ENCODE measurements at regions not wholly inside any gene's neighbourhood (a gene's known extent, or its start where the extent isn't known, plus 50 kb on each side); places are given as distances from the start of the nearest gene placed in this dataset.

- Histone ChIP-seq H3K4me3 (ENCODE audit: control extremely low read depth in 1 of 5, extremely low read depth in 1 of 5, insufficient read depth in 1 of 5, low read depth in 2 of 5, low read length in 4 of 5) (no peak overlapping the region), H3K9ac (ENCODE audit: low read length) (no peak overlapping the region), H3K4me2 (replicated peaks; ENCODE audit: low read depth, low read length, poor library complexity, severe bottlenecking) (no peak overlapping the region), H2AFZ (ENCODE audit: insufficient read depth, low read depth, low read length, poor library complexity, severe bottlenecking) (no peak overlapping the region), H3K9me3 (ENCODE audit: control extremely low read depth in 1 of 3, control insufficient read depth in 2 of 3, insufficient read depth in 1 of 3, low read length in 2 of 3) (peaks cover 0 to 8% (median 2%) of the 10 kb centered on the region in 3 donors), H3K36me3 (replicated peaks in 1 of 2; ENCODE audit: control extremely low read depth in 1 of 2, control insufficient read depth in 1 of 2, extremely low read depth in 1 of 2, insufficient read depth in 2 of 2, low read length in 1 of 2) (no peaks in the 10 kb centered on the region), H3K4me1 (ENCODE audit: control insufficient read depth in 2 of 2, insufficient read depth in 2 of 2, low read length in 2 of 2) (no peaks in the 10 kb centered on the region), H3K27me3 (replicated peaks in 1 of 4; ENCODE audit: control extremely low read depth in 1 of 4, control insufficient read depth in 3 of 4, insufficient read depth in 4 of 4, low read length in 3 of 4) (no peaks in the 10 kb centered on the region), H3K79me2 (ENCODE audit: control insufficient read depth, insufficient read depth, low read length) (no peaks in the 10 kb centered on the region), H3K27ac (ENCODE audit: low read length in 2 of 2) (no peak overlapping the region), H4K20me1 (ENCODE audit: control insufficient read depth, insufficient read depth, low read length, poor library complexity, severe bottlenecking) (no peaks in the 10 kb centered on the region)
- ChIA-PET POLR2A (no interaction called here), CTCF (no interaction called here)
- TF ChIP-seq, protein P1, sequence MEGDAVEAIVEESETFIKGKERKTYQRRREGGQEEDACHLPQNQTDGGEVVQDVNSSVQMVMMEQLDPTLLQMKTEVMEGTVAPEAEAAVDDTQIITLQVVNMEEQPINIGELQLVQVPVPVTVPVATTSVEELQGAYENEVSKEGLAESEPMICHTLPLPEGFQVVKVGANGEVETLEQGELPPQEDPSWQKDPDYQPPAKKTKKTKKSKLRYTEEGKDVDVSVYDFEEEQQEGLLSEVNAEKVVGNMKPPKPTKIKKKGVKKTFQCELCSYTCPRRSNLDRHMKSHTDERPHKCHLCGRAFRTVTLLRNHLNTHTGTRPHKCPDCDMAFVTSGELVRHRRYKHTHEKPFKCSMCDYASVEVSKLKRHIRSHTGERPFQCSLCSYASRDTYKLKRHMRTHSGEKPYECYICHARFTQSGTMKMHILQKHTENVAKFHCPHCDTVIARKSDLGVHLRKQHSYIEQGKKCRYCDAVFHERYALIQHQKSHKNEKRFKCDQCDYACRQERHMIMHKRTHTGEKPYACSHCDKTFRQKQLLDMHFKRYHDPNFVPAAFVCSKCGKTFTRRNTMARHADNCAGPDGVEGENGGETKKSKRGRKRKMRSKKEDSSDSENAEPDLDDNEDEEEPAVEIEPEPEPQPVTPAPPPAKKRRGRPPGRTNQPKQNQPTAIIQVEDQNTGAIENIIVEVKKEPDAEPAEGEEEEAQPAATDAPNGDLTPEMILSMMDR (IDR thresholded peaks at IDR 0.05), result no peak
- TF ChIP-seq EZH2 (IDR thresholded peaks at IDR 0.05; ENCODE audit: borderline replicate concordance, insufficient read depth, low read depth, low read length, poor library complexity, severe bottlenecking), result no peak
- H3K4me3 Mint-ChIP-seq, result no peak overlapping the region
- no peak for DNase-seq
- WGBS (ENCODE audit: insufficient coverage), result 93% methylated on average over 2 of the region's 3 CpGs
- H3K27ac Mint-ChIP-seq, result no peak overlapping the region
- intact Hi-C loops (cut with micrococcal nuclease), result no loop called here
- H3K27me3 Mint-ChIP-seq, result no peaks in the 10 kb centered on the region
- ATAC-seq (ENCODE audit: low read depth), result no peak
- no peaks in the 10 kb centered on the region for H3K4me1 Mint-ChIP-seq
- H3K9me3 Mint-ChIP-seq (ENCODE audit: insufficient read depth), result peaks cover 7% of the 10 kb centered on the region
Observed at GRCh38 chr3:76456322-76456721, 583.6 kb upstream of the ROBO2 start.

- no peak overlapping the region for H3K27ac Mint-ChIP-seq
Observed at GRCh38 chr3:76463501-76463900, 576.4 kb upstream of the ROBO2 start.

More at GRCh38 chr3:76463501-76463900, 576.4 kb upstream of the ROBO2 start:
- TF ChIP-seq, protein P1 (IDR thresholded peaks at IDR 0.05), result no peak
- TF ChIP-seq EZH2 (IDR thresholded peaks at IDR 0.05; ENCODE audit: borderline replicate concordance, insufficient read depth, low read depth, low read length, poor library complexity, severe bottlenecking), result no peak
- 90% methylated on average over 3 of the region's 4 CpGs for WGBS (ENCODE audit: insufficient coverage)
- intact Hi-C loops (cut with micrococcal nuclease), result no loop called here
- Mint-ChIP-seq H3K4me1 (no peaks in the 10 kb centered on the region), H3K9me3 (ENCODE audit: insufficient read depth) (peaks cover 9% of the 10 kb centered on the region), H3K27me3 (no peaks in the 10 kb centered on the region), H3K4me3 (no peak overlapping the region)
- ATAC-seq (ENCODE audit: low read depth) (no peak), DNase-seq (no peak)
- POLR2A ChIA-PET, result no interaction called here
- Histone ChIP-seq H3K27ac (ENCODE audit: low read length in 2 of 2) (no peak overlapping the region), H3K79me2 (ENCODE audit: control insufficient read depth, insufficient read depth, low read length) (no peaks in the 10 kb centered on the region), H3K4me3 (ENCODE audit: control extremely low read depth in 1 of 5, extremely low read depth in 1 of 5, insufficient read depth in 1 of 5, low read depth in 2 of 5, low read length in 4 of 5) (no peak overlapping the region), H3K36me3 (replicated peaks in 1 of 2; ENCODE audit: control extremely low read depth in 1 of 2, control insufficient read depth in 1 of 2, extremely low read depth in 1 of 2, insufficient read depth in 2 of 2, low read length in 1 of 2) (no peaks in the 10 kb centered on the region), H3K9ac (ENCODE audit: low read length) (no peak overlapping the region), H3K27me3 (replicated peaks in 1 of 4; ENCODE audit: control extremely low read depth in 1 of 4, control insufficient read depth in 3 of 4, insufficient read depth in 4 of 4, low read length in 3 of 4) (no peaks in the 10 kb centered on the region), H3K4me2 (replicated peaks; ENCODE audit: low read depth, low read length, poor library complexity, severe bottlenecking) (no peak overlapping the region), H2AFZ (ENCODE audit: insufficient read depth, low read depth, low read length, poor library complexity, severe bottlenecking) (no peak overlapping the region), H3K9me3 (ENCODE audit: control extremely low read depth in 1 of 3, control insufficient read depth in 2 of 3, insufficient read depth in 1 of 3, low read length in 2 of 3) (peaks cover 0 to 4% (median 0%) of the 10 kb centered on the region in 3 donors), H4K20me1 (ENCODE audit: control insufficient read depth, insufficient read depth, low read length, poor library complexity, severe bottlenecking) (no peaks in the 10 kb centered on the region), H3K4me1 (ENCODE audit: control insufficient read depth in 2 of 2, insufficient read depth in 2 of 2, low read length in 2 of 2) (no peaks in the 10 kb centered on the region)
- CTCF ChIA-PET, result no interaction called here
